CD4-positive, alpha-beta T cell treated with Interleukin-15 for 4 hours (primary cell): ENCODE measurements at regions not wholly inside any gene's neighbourhood (a gene's known extent, or its start where the extent isn't known, plus 50 kb on each side); places are given as distances from the start of the nearest gene placed in this dataset.

Source experiments
- DNase-seq: peaks from one replicate; pipeline ENCODE4 v3.0.0-alpha.2; 2020; ENCODE audit warnings: low spot score

DNA sequence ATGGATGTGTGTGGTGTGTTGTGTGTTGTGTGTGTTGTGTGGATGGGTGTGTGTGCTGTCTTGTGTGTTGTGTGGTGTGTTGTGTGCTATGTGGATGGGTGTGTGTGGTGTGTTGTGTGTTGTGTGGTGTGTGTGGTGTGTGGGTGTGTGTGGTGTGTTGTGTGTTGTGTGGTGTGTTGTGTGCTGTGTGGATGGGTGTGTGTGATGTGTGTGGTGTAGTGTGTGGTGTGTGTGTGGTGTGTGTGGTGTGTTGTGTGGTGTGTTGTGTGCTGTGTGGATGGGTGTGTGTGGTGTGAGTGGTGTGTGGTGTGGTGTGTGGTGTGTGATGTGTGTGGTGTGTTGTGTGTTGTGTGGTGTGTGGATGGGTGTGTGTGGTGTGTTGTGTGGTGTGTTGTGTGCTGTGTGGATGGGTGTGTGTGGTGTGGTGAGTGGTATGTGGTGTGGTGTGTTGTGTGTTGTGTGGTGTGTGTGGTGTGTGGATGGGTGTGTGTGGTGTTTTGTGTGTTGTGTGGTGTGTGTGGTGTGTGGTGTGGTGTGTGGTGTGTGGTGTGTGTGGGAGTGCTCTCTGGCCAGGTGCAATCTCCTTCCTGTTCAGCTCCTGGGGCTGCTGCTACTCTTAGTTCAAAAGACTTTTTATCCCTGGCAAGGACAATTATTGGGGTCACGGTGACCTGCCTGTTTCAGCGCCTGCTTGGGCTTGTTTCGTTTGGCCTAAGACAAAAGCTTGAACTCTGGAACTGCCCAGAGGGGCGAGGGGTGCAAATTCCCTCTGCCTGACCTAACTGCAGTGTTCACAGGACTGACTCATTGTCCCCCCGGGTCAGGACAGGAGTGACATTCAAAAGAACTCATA lies 101.1 kb downstream of the UBIAD1 start:
- no peak for DNase-seq

DNA sequence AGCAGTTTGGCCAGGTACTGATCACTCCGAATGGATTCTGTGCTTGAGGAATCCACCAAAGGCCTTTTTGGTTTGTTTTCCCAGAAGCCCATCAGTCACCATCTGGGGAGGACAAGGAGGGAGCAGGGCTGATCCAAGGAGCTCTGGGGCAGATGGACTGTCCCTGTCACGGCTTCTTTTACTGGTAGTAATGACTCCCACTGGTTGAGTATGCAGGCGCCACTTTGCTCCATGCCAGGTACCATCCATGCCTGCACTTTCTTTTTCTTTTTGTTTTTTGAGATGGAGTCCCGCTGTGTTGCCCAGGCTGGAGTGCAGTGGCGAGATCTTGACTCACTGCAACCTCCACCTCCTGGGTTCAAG lies 101.7 kb downstream of the UBIAD1 start:
- no peak for DNase-seq

DNA sequence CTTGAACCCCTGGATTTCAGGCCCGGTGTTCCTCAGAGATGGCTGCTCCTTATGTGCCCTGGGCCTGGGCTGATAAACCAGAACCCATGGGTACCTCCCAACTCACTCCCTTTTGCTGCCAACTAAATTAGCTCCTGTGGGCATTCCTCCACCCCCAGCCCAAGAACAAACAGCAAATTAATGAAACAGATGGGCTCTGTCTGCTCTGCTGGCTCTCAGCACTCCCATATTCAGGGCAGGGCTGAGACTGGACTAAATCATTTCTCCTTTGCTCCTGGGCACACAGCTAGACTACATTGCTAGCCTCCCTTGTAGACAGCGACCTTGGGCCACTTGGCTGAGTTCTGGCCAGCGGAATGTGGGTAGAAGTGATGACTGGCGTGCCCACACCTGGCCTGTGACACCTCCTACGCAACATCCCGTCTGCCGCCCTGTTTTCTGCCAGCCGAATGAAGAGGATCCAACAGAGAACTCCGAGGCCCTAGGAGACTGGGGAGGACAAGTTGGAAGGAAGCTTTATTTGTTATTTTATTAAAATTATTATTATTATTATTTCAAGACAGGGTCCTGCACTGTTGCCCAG lies 101.9 kb upstream of the DISP3 start:
- no peak for DNase-seq

DNA sequence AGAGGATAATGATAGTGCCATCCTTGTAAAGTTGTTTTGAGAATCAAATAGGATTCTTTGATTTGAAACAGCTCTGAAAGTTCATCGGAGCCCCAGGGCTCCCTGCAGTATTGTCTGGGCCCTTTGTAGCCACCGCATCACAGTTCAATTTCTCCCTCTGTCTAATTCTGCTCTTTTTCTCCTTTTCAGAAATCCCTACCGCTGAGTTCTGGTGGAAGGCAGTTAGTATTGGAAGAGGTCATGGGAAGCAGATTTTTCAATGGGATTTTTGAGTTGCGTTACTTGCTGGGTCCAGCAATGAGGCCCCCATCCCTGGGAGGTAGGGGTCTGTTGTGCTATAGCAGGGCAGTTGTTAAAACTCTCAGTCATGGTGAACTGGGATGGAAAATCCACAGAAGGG lies 101.0 kb upstream of the DISP3 start:
- no peak for DNase-seq

DNA sequence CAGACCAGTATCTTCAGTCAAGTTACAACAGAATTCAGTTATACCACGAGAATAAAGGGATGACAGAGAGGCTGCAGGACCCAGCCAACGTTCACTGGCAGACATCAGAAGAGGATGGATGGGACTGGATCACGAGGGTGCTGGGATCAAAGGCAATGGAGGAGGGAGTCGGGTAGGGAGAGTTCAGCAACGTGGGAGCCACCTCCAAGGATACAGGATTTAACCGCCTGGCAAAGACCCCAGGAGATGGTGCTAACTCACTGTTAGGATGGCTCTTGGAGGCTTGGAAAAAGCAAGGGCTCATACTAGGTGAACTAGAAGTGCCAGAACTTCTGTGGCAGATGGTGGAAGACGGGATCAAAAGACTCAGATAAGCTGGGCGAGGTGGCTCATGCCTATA lies 99.1 kb upstream of the DISP3 start:
- DNase-seq, result no peak

DNA sequence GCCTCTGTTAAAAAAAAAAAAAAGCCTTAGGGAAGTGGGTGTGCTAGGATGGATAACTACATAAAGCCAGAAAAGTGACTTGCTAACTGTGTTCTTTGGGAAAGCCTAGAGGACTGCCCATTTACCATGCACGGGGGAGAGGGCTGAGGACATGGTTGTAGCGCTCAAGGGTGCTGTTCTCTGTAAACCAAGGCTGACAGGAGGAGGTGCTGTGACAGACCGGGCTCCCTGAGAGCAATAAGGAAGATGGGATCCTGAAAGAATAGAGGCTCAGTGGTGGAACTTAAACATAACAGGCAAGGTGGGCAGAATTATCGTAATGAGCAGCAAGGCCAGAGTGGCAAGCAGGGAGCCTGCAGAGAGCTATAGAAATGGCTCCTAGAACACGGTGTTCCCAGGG lies 98.5 kb upstream of the DISP3 start:
- DNase-seq, result no peak

DNA sequence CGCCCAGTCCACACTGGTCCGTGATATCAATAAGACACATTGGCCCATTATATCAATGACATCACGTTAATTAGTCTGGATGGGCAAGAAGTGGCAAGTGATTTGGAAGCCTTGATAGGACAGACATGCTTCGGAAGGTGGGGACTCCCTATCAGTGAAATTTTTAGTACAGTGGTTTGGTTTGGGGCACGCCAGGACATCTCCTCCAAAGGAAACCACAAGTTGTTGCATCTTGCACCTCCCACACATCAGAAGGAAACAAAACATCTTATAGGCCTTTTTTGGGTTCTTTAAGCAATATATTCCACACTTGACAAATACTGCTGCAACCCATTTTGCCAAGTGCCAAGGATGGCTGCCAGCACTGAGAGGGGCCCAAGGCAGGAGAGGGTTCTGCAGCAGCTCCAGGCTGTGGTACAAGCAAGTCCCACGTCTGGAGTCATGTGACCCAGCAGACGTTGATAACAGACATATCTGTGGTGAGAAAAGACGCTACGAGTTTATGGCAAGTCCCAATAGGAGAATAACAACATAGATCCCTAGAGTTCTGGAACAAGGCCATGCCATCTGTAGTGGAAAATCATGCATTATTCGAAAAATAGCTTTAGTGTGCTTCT lies 95.3 kb upstream of the DISP3 start:
- DNase-seq, result no peak

DNA sequence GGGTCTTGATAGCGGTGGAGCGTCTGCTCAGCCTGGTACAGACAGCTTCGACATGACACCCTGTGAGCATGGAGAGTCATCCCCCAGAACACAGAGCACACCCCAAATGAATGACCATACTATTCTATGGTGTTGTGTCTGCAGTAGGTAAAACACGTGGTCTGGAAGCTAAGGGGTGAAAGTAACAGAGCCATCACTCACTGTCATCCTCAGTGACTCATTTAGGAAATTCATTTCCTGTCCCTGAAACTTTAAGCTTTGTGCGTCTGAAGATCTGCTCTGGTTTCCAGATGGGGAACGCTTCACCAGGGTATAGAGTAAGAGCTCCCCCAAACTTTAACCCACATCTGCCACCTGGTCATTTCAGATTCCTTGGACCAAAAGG lies 94.8 kb upstream of the DISP3 start:
- peak; percentile 15 for DNase-seq

DNA sequence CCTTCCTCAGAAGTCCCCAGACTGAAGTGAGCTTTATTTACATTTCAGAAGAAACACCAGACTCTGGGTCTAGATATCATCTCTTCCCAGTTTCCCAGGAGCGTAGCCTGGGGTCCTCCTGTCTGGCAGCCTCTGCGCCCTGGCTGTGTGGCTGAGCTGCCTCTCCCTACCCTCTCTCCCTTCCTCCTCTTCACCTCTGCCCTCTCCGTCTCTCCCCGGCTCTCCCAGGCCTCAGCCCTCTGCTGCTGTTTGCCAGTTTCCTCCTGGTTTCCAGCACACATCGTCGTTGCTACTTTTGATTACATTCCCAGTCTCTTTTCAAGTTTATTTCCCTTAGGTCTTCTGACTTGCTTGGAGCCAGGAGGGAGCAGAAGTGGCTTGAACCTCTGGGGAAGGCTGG lies 91.1 kb upstream of the DISP3 start:
- DNase-seq, result no peak

DNA sequence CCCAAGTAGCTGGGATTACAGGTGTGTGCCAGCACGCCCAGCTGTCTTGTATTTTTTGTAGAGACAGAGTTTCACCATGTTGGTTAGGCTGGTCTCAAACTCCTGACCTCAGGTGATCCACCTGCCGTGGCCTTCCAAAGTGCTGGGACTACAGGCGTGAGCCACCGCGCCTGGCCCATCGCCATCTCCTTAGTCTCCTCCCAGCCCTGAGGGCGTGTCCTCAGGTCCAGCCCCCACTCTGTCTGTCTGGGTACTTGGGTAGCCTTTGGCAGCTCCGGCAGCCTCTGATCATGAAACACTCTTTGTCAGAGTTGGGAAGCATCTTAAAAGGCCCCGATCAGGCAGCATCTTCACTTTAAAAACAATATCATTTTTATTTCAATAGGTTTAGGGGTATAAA lies 90.3 kb upstream of the DISP3 start:
- DNase-seq, result no peak

DNA sequence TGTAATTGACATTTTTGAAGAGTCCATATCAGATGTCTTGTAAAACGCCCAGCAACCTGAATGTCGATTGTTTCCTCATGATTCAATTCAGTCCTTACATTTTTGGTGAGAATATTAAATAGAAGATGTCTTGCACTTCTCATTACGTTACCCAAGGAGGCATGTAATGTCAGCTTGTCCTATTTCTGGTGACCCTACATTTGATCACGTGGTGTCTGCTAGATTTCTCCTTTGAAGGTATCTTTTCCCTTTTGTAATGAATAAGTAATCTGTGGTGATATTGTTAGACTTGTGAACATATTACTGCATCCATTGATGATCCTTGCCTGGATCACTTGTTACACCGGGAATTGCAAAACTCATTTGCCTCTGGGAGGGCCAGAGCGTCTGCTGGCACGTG lies 87.6 kb upstream of the DISP3 start:
- DNase-seq, result no peak

DNA sequence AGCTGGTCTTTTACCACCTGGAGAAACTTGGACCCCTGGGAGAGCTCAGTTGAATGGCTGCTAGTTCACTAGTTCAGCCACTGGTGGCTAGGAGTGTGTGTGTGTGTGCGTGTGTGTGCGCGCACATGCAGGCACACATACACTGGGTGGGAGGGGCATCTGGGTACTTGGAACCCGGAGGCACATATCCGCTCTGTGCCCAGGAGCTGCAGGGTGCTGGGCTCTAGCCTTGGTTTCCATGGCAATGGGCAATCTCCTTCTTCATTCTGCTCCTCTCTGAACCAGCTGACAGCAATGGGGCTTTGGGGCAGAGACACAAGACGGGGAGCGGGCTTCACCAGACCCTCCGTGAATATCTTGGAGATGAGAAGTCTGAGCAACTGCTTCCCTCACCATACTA lies 87.1 kb upstream of the DISP3 start:
- no peak for DNase-seq

DNA sequence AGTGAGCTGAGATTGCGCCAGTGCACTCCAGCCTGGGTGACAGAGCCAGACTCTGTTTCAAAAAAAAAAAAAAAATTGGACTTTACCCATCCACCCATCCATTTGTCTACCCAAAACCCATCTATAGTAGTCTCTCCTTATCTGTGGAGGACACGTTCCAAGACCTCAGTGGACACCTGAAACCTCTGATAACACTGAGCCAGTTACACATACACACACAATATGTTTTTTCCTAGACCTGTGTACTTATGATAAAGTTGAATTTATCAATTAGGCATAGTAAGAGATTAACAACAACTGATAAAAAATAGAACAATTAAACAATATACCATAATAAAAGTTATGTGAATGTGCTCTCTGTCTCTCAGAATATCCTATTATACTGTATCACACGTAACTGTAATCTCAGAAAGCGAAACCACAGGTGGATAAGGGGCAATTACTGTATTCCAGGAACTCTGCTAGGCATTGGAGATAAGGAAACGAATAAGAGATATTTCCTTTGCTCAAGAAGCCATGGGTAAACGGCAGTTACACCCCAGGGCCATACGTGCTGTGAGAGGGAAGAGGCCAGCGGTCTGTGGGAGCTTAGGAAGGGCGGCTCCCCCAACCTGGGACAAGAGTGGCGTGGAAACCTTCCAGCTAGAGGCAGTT lies 84.2 kb upstream of the DISP3 start:
- DNase-seq, result no peak

DNA sequence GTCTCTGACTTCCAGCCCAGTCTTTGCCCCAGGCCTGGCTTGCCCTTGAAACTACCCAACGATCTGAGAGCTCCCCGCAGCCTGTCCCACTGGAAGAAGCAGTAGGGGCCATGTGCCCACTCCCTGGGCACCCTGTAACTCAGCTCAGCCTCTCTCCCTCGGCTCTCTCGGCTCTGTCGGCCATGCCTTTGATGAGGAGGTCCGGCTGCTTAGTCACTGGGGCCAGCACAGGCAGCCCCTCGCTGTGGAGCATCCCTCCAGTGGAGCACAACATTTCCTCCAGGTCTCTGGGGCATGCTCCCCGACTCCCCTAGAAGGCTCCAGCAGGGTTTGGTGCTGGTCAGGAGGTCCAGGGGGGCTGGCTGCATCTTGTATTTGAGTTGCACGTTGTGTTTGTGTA lies 83.3 kb upstream of the DISP3 start:
- DNase-seq, result no peak

DNA sequence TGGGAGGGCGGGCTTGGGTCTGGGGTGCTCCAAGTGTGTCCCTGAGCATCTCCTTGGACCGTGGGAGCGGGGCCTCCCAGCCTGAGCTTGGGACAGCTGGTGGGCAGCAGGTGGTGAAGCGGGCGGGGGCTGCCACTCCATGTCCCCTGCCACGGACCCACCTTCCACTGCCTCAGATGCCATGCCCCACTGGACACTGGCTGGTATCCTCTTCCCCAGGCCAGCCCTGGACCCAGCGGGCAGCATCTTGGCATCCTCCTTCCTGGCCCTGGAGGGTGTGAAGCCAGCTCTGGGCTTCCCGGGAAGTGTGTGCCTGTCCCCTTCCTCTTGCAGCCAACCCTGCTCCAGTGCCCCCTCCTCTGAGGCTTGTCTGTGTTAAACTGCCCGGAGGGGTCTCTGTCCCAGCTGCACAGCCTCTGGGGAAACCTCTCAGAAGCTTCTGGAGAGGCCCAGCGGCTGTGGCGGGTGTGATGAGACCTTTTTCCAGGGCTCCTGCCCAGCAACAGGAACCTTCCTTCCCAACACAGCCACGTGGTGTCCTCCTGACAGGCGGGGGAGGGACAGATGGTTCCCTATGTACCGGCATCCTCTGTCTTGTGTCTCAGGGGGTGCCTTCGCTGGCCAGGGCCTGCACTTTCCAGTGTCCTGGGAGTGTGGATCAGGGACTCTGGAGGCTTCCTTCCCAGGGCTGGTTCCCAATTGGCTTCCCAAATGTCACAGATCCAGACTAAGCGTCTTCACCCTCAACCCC lies 81.6 kb upstream of the DISP3 start:
- DNase-seq, result no peak

DNA sequence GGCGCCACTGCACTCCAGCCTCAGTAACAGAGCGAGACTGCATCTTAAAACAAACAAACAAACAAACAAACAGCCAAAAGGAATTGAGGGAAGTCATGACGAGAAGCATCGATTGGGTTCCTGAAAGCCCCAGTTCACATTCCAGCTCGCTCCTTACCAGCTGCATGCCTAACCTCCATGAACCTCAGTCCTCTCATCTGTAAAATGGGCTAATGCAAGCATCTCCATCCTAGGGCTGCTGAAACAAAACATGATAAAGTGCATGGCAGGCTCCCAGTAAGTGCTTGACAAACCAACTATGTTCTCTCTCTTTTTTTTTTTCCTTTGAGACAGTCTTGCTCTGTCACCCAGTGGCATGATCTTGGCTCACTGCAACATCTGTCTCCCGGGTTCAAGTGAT lies 79.7 kb upstream of the DISP3 start:
- DNase-seq, result no peak

DNA sequence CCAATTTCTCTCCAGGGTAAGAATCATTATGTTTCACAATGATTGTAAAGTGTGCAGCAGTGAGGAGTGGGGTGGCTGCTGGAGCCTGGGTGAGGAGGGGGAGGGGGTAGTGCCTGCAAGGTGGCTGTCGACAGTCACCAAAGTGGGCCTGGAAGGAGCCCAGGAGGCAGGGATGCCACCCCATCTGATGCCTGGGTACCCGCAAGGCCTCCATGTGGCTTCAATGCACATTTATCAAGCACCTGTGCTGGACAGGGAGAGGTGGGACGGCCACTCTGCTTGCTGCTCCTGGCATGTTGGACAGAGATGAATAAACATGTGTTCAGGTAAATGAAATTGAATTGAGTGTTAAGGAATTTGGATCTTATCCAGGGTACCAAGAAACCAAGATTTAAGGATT lies 78.8 kb upstream of the DISP3 start:
- no peak for DNase-seq

DNA sequence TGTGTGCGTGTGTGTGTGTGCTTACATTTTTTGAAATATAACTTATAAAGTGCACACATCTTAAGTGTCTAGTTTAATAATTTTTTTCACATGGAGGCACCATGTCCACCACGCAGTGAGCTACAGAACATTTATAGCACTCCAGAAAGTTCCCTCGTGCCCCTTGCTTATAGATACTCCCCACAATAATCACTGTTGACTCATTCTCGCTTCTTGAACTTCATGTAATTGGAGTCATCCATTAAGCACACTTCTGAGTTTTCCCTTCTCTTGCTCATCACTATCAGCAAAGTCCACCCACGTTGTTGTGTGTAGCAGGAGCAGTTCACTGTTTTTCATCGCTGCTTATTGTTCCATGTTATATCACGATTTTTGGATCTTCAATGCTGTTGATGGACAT lies 78.4 kb upstream of the DISP3 start:
- DNase-seq, result no peak

DNA sequence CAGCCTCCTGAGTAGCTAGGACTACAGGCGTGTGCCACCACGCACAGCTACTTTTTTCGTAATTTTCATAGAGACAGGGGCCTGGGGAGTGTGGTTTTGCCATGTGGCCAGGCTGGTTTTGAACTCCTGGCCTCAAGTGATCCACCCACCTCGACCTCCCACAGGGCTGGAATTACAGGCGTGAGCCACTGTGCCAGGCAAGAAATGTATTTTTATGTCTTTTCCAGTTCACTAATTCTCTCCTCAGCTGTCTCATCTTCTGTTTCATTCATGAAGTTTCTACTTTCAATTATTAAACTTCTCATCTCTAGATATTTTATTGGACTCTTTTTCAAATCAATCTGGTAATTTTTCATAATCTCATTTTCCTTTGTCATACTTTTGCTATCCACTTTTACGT lies 72.1 kb upstream of the DISP3 start:
- no peak for DNase-seq

DNA sequence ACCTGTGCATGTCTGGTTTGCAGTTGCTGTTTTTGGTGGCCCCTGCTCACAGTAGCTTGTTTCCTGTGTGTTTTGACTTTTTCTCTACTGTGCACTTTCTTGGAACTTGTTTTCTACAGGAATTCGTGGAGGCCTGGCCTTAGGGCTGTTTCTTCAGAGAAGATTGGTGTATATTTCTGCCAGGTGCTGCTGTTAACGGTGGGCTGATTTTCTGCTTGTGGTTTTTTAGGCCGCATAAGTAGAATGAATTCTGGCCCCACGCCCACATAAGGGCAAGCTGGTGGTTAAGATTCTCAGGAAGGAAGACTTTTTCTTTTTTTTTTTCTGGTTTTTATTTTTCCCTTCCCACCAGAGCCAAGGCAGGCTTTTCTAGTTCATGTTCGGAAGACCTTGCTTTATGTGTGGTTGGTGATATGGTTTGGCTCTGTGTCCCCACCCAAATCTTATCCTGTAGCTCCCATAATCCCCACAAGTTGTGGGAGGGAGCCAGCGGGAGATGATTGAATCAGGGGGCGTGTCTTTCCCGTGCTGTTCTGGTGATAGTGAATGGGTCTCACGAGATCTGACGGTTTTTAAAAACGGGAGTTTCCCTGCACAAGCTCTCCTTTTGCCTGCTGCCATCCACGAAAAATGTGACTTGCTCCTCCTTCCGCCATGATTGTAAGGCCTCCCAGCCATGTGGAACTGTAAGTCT lies 71.5 kb upstream of the DISP3 start:
- DNase-seq, result peak; percentile 46

DNA sequence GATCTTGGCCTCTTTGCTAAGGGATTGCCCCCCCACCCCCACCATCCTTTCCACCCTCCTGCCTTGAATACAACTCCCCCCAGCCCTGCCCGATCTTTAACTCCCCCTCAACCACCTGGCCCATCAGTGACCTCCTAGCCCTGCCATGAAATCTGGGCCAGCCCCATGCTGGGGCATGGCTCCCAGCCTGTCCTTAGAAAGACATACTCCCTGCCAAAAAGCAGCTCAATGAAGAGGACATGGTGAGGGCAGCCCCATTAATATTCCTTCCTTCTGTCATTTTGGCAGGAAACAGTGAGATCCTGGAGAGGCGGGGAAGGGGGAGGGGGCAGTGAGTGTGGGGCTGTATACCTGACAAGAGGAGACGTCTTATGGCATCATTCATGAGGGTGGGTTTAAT lies 66.8 kb upstream of the DISP3 start:
- no peak for DNase-seq

DNA sequence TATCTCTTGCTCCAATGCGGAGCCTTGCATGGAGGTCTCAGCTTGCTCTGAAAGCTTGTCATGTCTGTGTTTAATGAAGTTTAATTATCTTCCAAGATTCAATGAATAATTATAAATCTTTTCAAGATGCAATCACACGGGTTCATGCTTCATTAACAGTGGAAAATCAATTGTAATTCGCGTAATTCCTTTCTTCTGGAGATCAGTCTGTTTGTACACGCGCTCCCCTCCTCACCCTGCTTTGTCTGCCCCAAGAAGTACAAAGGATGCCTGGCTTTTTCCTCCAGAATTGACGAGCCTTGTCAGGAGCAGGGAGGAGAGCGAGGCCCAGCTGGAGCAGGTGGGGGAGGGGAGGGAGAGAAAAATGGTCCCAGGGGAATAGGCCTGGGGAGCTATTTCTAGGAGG lies 65.0 kb upstream of the DISP3 start:
- no peak for DNase-seq
